Loucy (cell line): ENCODE measurements at regions not wholly inside any gene's neighbourhood (a gene's known extent, or its start where the extent isn't known, plus 50 kb on each side); places are given as distances from the start of the nearest gene placed in this dataset.

Experiments used
- EZH2phosphoT487 ChIP-seq: fragments of 200-600 bp; IDR thresholded peaks from 2 replicates; pipeline ENCODE4 v1.6.1; 2018; ENCODE audit warnings: antibody characterized with exemption, mild to moderate bottlenecking, moderate library complexity, borderline replicate concordance
- TF ChIP-seq, protein P1 (sequence below): fragments of 200-600 bp; sonication (generic); conservative IDR thresholded peaks from 2 replicates; pipeline ENCODE4 v1.5.1; 2014; ENCODE audit warnings: mild to moderate bottlenecking, antibody characterized with exemption, low read length

DNA sequence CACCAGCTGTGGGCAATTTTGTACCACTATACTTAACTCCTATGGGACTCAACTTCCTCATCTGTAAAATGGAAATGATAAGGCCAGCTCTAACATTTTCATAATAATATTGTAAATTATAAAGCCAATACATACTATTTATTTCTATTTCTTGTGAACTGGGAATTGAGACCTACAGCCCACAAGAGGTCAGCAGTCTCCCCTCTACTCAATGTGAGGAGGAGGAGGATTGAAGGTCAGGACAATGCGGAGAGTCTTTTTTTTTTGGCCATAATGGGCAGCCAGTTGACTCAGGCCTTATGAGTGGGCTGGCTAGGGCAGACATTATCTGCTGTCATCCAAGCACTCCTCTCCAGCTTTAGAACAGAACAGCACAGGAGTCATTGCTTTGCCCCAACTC, 90.5 kb downstream of the NUF2 start:
- TF ChIP-seq, protein P1, sequence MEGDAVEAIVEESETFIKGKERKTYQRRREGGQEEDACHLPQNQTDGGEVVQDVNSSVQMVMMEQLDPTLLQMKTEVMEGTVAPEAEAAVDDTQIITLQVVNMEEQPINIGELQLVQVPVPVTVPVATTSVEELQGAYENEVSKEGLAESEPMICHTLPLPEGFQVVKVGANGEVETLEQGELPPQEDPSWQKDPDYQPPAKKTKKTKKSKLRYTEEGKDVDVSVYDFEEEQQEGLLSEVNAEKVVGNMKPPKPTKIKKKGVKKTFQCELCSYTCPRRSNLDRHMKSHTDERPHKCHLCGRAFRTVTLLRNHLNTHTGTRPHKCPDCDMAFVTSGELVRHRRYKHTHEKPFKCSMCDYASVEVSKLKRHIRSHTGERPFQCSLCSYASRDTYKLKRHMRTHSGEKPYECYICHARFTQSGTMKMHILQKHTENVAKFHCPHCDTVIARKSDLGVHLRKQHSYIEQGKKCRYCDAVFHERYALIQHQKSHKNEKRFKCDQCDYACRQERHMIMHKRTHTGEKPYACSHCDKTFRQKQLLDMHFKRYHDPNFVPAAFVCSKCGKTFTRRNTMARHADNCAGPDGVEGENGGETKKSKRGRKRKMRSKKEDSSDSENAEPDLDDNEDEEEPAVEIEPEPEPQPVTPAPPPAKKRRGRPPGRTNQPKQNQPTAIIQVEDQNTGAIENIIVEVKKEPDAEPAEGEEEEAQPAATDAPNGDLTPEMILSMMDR: peak; percentile 30
- TF ChIP-seq EZH2phosphoT487: no peak
